SK-N-SH (cell line): ENCODE measurements at regions not wholly inside any gene's neighbourhood (a gene's known extent, or its start where the extent isn't known, plus 50 kb on each side); places are given as distances from the start of the nearest gene placed in this dataset.
"Not testable (repeated sequence)": the region's sequence is repeated elsewhere in the genome, so short reads cannot be mapped to it uniquely, and the experiment has no call there.

Experiments
- CTCF ChIA-PET: fragments of 300-600, 350-600 bp; formaldehyde crosslinking; extraction: SDS; loops from one replicate; lab custom pipeline; 2021; lab: Yijun Ruan, JAX
- POLR2A ChIA-PET: fragments of 350-600 bp; sonication (Branson Sonifier 250); formaldehyde crosslinking; extraction: SDS; loops from one replicate; lab custom pipeline; 2020; ENCODE audit warnings: antibody characterized with exemption, inconsistent platforms; lab: Yijun Ruan, JAX
- DNase-seq: peaks from one replicate; pipeline ENCODE4 v3.0.0; 2012
- H2AFZ ChIP-seq: fragments of 200-600 bp; sonication (generic); 2 replicates; pipeline ENCODE4 v1.8.1; 2016; ENCODE audit warnings: antibody characterized with exemption, mild to moderate bottlenecking, low read depth
- H3F3A ChIP-seq: fragments of 200-600 bp; sonication (generic); replicated peaks from 2 replicates; pipeline ENCODE3; 2016; ENCODE audit warnings: antibody characterized with exemption, mild to moderate bottlenecking; ENCODE audit not compliant: insufficient read depth
- H3K27ac ChIP-seq, 2 experiments: fragments of 200-500 bp in 1 of 2; fragments of 200-600 bp in 1 of 2; sonication (Bioruptor generic) in 1 of 2; sonication (generic), shearing (Covaris generic) in 1 of 2; 2 replicates each; pipeline versions ENCODE4 v1.5.1 to v1.6.1; 2014 to 2016; ENCODE audit warnings: low read depth in 2 of 2, inconsistent platforms in 1 of 2, low read length in 1 of 2, mild to moderate bottlenecking in 1 of 2, mixed read lengths in 1 of 2
- H3K27me3 ChIP-seq: fragments of 200-600 bp; sonication (generic), shearing (Covaris generic); 2 replicates; pipeline ENCODE4 v1.6.1; 2016; ENCODE audit warnings: mixed run types; ENCODE audit not compliant: insufficient read depth
- H3K36me3 ChIP-seq, 2 experiments: fragments of 200-500 bp in 1 of 2; fragments of 200-600 bp in 1 of 2; sonication (Bioruptor generic) in 1 of 2; sonication (generic) in 1 of 2; replicated peaks in 1 of 2; 2 replicates each; pipeline versions ENCODE3 to v1.5.1; 2014 to 2016; ENCODE audit warnings: low read length in 1 of 2, mild to moderate bottlenecking in 1 of 2; ENCODE audit not compliant: insufficient read depth in 2 of 2, control insufficient read depth in 1 of 2
- H3K4me1 ChIP-seq, 2 experiments: fragments of 200-500 bp in 1 of 2; fragments of 200-600 bp in 1 of 2; sonication (Bioruptor generic) in 1 of 2; sonication (generic), shearing (Covaris generic) in 1 of 2; 2 replicates each; pipeline versions ENCODE4 v1.5.1 to v1.6.1; 2014 to 2016; ENCODE audit warnings: low read depth in 1 of 2, low read length in 1 of 2, mixed run types in 1 of 2; ENCODE audit not compliant: insufficient read depth in 2 of 2, control insufficient read depth in 1 of 2
- H3K4me2 ChIP-seq: fragments of 200-600 bp; sonication (generic), shearing (Covaris generic); 2 replicates; pipeline ENCODE4 v1.6.1; 2017; ENCODE audit warnings: mixed run types
- H3K4me3 ChIP-seq, 2 experiments: fragments of 200-500 bp in 1 of 2; fragments of 200-600 bp in 1 of 2; sonication (Bioruptor generic) in 1 of 2; sonication (generic), shearing (Covaris generic) in 1 of 2; 2 replicates each; pipeline versions ENCODE4 v1.5.1 to v1.8.1; 2014 to 2016; ENCODE audit warnings: low read depth in 2 of 2, inconsistent platforms in 1 of 2, low read length in 1 of 2, mild to moderate bottlenecking in 1 of 2, mixed read lengths in 1 of 2, moderate library complexity in 1 of 2
- H3K79me2 ChIP-seq: fragments of 200-600 bp; sonication (generic); 2 replicates; pipeline ENCODE4 v1.8.1; 2017; ENCODE audit warnings: mild to moderate bottlenecking; ENCODE audit not compliant: insufficient read depth
- H3K9ac ChIP-seq: fragments of 200-600 bp; sonication (generic); 2 replicates; pipeline ENCODE4 v1.6.1; 2017; ENCODE audit warnings: mixed run types
- H3K9me2 ChIP-seq: fragments of 200-600 bp; sonication (generic); 2 replicates; pipeline ENCODE4 v1.6.1; 2017; ENCODE audit warnings: mixed run types
- H3K9me3 ChIP-seq: fragments of 200-600 bp; sonication (generic); 2 replicates; pipeline ENCODE4 v1.6.1; 2017; ENCODE audit warnings: mixed run types, mild to moderate bottlenecking, moderate library complexity
- H4K20me1 ChIP-seq: fragments of 200-600 bp; sonication (generic); 2 replicates; pipeline ENCODE4 v1.6.1; 2017; ENCODE audit warnings: mild to moderate bottlenecking, mixed run types; ENCODE audit not compliant: insufficient read depth
- EZH2phosphoT487 ChIP-seq: fragments of 200-600 bp; sonication (generic); IDR thresholded peaks from 2 replicates; pipeline ENCODE4 v1.6.1; 2017; ENCODE audit warnings: low read depth, mixed run types, mild to moderate bottlenecking, antibody characterized with exemption, moderate library complexity, borderline replicate concordance
- FOXJ3 ChIP-seq: sonication (generic); formaldehyde crosslinking; IDR thresholded peaks from 2 replicates; pipeline ENCODE4 v1.5.1; 2020; ENCODE audit warnings: mild to moderate bottlenecking, missing genetic modification reagents
- FOXM1 ChIP-seq: IDR thresholded peaks from 2 replicates; pipeline ENCODE4 v1.4.0; 2012; ENCODE audit warnings: low read depth, mild to moderate bottlenecking
- IRF3 ChIP-seq: fragments of 150-350 bp; IDR thresholded peaks from 2 replicates; pipeline ENCODE4 v1.6.1; 2016; ENCODE audit warnings: mild to moderate bottlenecking, low read depth, low read length
- JUND ChIP-seq: IDR thresholded peaks from 2 replicates; pipeline ENCODE4 v1.4.0; 2012
- MAX ChIP-seq: IDR thresholded peaks from 2 replicates; pipeline ENCODE4 v1.4.0; 2012; ENCODE audit warnings: low read depth
- MXI1 ChIP-seq: IDR thresholded peaks from 2 replicates; pipeline ENCODE4 v1.6.1; 2012; ENCODE audit warnings: mild to moderate bottlenecking, low read depth, low read length, improper control_type of control experiment
- NFIC ChIP-seq: IDR thresholded peaks from 2 replicates; pipeline ENCODE4 v1.4.0; 2012; ENCODE audit warnings: borderline replicate concordance
- NRF1 ChIP-seq: IDR thresholded peaks from 2 replicates; pipeline ENCODE4 v1.6.1; 2012; ENCODE audit warnings: low read depth, mild to moderate bottlenecking, low read length
- PBX3 ChIP-seq: IDR thresholded peaks from 2 replicates; pipeline ENCODE4; 2012
- RXRA ChIP-seq: IDR thresholded peaks from 2 replicates; pipeline ENCODE4 v1.4.0; 2012; ENCODE audit warnings: low read depth, mild to moderate bottlenecking, borderline replicate concordance
- SIN3A ChIP-seq: IDR thresholded peaks from 2 replicates; pipeline ENCODE4 v1.6.1; 2012; ENCODE audit warnings: low read depth, mild to moderate bottlenecking, low read length, moderate library complexity, borderline replicate concordance
- TCF12 ChIP-seq: IDR thresholded peaks from 2 replicates; pipeline ENCODE4 v1.4.0; 2012
- TEAD4 ChIP-seq: IDR thresholded peaks from 2 replicates; pipeline ENCODE4 v1.4.0; 2012; ENCODE audit warnings: mild to moderate bottlenecking, borderline replicate concordance; ENCODE audit not compliant: insufficient read depth
- USF1 ChIP-seq: IDR thresholded peaks from 2 replicates; pipeline ENCODE4 v1.4.0; 2012; ENCODE audit warnings: low read depth, borderline replicate concordance
- USF2 ChIP-seq: fragments of 150-350 bp; IDR thresholded peaks from 2 replicates; pipeline ENCODE4 v1.6.1; 2017; ENCODE audit warnings: antibody characterized with exemption, low read length, low read depth, borderline replicate concordance
- ZBTB33 ChIP-seq: IDR thresholded peaks from 2 replicates; pipeline ENCODE4 v1.4.0; 2012; ENCODE audit warnings: low read depth, borderline replicate concordance
- WGBS: methylation state at CpG from one replicate; pipeline ENCODE4 v1.1.6; 2017; ENCODE audit warnings: low lambda C conversion rate; 5-methylcytosine and 5-hydroxymethylcytosine counted together

- CTCF ChIA-PET = interaction anchor here (1.2 kb wide), 1 partner anchor 109 kb away, joined by 5 read pairs; no protein-coding TSS in a partner anchor
Measured at GRCh38 chr12:131344715-131345520, 366.0 kb upstream of the SFSWAP start.

GRCh38 chr12:131345521-131346436, 365.1 kb upstream of the SFSWAP start:
- no peak overlapping the region for H3K27ac ChIP-seq
- peaks cover 0 to 3% of the 10 kb centered on the region in 2 experiments; a peak in 1 of 4 replicates for H3K4me1 ChIP-seq
- no peak overlapping the region for H3K4me3 ChIP-seq
- no peaks in the 10 kb centered on the region for H4K20me1 ChIP-seq
- 58% methylated on average over 8 of the region's 19 CpGs for WGBS
- H3K9me2 ChIP-seq = no peaks in the 10 kb centered on the region
- H3K79me2 ChIP-seq = no peaks in the 10 kb centered on the region
- ChIA-PET CTCF (no interaction called here), POLR2A (no interaction called here)
- DNase-seq = no peak
- no peaks in the 10 kb centered on the region for H3K9me3 ChIP-seq
- H3K27me3 ChIP-seq = no peaks in the 10 kb centered on the region
- H3K4me2 ChIP-seq = no peak overlapping the region
- no peaks in the 10 kb centered on the region for H3F3A ChIP-seq
- no peaks in the 10 kb centered on the region for H3K36me3 ChIP-seq
- no peak overlapping the region for H3K9ac ChIP-seq
- H2AFZ ChIP-seq = no peak overlapping the region
- TF ChIP-seq NFIC (no peak), PBX3 (no peak), IRF3 (no peak), USF2 (no peak), RXRA (no peak), TEAD4 (no peak), JUND (no peak), USF1 (no peak), FOXJ3 (CRISPR knock-in tag) (no peak), TCF12 (no peak), EZH2phosphoT487 (no peak), FOXM1 (no peak), ZBTB33 (no peak), SIN3A (no peak), MAX (no peak), MXI1 (no peak), NRF1 (no peak)

More at GRCh38 chr12:131344715-131345520, 366.0 kb upstream of the SFSWAP start:
- H3K36me3 ChIP-seq, H3K27ac ChIP-seq, H3F3A ChIP-seq, H3K4me3 ChIP-seq, POLR2A ChIA-PET, H3K4me1 ChIP-seq, H2AFZ ChIP-seq, H3K9me2 ChIP-seq, H3K79me2 ChIP-seq, H3K9ac ChIP-seq, H3K4me2 ChIP-seq, H4K20me1 ChIP-seq, DNase-seq, H3K9me3 ChIP-seq, H3K27me3 ChIP-seq: not testable (repeated sequence)
- 48% methylated on average over 14 of the region's 22 CpGs for WGBS
